ENCODE measurements at regions not wholly inside any gene's neighbourhood (a gene's known extent, or its start where the extent isn't known, plus 50 kb on each side); places are given as distances from the start of the nearest gene placed in this dataset.

GRCh38 chr20:39643292-39643691, 681.1 kb downstream of the DHX35 start:
- no peak for TF ChIP-seq CTCF (conservative IDR thresholded peaks at IDR 0.05; ENCODE audit: low read depth in 2 of 2)
- TF ChIP-seq EZH2phosphoT487 (IDR thresholded peaks at IDR 0.05; ENCODE audit: unreplicated experiment), result no peak
- TF ChIP-seq REST (IDR thresholded peaks at IDR 0.05; ENCODE audit: unreplicated experiment), result no peak
- TF ChIP-seq EZH2 (IDR thresholded peaks at IDR 0.05; ENCODE audit: low read depth, unreplicated experiment), result no peak
- TF ChIP-seq POLR2AphosphoS5 (IDR thresholded peaks at IDR 0.05; ENCODE audit: low read depth), result no peak
- TF ChIP-seq ETS1 (IDR thresholded peaks at IDR 0.05), result no peak
- TF ChIP-seq CREB1 (CRISPR knock-in tag; IDR thresholded peaks at IDR 0.05; ENCODE audit: low read depth), result no peak
- TF ChIP-seq NANOG (IDR thresholded peaks at IDR 0.05; ENCODE audit: borderline replicate concordance), result no peak
